GM19463 (cell line): ENCODE measurements at regions not wholly inside any gene's neighbourhood (a gene's known extent, or its start where the extent isn't known, plus 50 kb on each side); places are given as distances from the start of the nearest gene placed in this dataset.
"Not testable (repeated sequence)": the region's sequence is repeated elsewhere in the genome, so short reads cannot be mapped to it uniquely, and the experiment has no call there.

Source experiments
- ATAC-seq: cut with Tn5 transposase; IDR thresholded peaks from one replicate; pipeline ENCODE4 v1.9.1; 2021; ENCODE audit warnings: mild to moderate bottlenecking, moderate library complexity; ENCODE audit not compliant: unreplicated experiment

DNA sequence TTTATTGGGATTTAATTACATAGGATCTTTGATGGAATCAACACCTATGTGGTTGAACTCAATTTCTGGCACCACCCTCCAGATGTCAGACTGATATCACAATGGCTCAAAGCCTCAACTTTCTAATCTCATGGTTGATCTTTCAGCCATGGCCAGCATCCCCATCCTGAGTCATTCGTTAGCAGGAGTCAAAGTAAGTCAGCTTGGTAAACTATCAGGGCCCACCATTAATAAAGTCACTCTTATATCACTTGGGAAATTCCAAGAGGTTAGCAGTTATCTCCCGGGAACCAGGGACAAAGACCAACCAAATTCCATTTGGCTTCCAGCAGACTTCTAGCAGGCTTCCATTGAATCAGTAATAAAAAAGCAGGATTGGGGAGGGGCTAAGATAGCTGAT lies 50.7 kb upstream of the TNFSF4 start:
- ATAC-seq: no peak

GRCh38 chr1:173258479-173259264 lies 51.5 kb upstream of the TNFSF4 start:
- no peak for ATAC-seq

GRCh38 chr1:173260329-173260728 lies 53.2 kb upstream of the TNFSF4 start:
- not testable (repeated sequence) for ATAC-seq

DNA sequence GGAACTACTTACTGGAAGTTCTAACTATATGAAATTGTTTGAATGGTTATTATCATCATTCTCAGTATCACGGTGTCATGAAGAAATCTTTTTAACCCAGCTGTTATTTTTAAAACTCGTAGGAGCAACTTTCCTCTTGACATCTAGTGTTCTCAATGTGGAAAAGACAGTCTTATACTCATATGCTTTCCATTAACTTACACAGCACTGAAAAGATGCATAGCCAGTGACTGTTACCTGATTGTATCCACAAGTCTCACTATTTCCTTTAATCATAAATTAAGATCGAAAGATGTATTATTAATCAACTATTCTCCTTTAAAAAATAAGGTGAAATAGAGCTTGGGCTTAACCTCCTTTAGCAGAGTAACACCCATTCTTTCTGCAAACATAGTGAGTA lies 59.7 kb upstream of the TNFSF4 start:
- ATAC-seq: no peak

DNA sequence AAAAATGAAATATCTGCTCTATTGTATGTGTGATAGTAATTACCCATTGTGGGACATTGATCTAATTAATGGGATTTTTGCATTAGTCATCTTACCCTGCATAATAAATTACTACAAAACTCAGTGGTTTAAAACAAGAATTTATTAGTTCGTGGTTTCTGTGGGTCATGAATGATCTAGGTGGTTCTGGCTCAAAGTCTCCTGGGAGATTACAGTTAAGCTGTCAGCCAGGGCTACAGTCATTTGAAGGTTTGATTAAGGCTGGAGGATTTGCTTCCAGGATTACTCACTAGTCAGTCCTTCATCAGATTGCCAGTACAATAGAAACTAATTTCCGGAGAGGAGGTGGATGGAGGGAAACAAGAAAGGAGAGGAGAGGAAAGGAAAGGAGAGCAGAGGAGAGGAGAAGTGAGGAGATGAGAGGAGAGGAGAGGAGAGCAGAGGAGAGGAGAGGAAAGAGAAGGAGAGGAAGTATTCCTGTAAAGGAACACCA lies 60.4 kb upstream of the TNFSF4 start:
- ATAC-seq: no peak

- ATAC-seq: no peak
Measured at GRCh38 chr1:173268261-173268660, 61.1 kb upstream of the TNFSF4 start.

DNA sequence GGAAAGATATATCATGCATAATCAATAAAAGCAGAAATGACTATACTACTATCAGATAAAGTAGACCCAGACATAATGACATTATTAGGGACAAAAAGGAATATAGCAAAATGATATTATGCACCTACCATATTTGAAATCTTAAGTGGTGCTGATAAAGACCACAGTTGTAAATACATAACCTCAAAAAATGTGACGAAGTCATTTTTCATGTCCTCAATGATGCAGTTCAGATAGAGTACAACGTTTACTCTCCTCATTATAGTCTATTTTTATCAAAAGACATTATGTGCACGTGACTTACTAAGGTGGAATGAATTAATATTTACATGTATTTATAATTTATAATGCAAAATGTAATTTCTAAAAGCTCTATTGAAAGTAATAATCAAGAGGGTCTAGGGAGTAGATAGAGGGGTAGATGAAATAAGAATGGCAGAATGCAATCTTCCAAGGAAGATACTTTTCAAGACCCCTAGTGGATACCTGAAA lies 61.7 kb upstream of the TNFSF4 start:
- ATAC-seq: no peak

DNA sequence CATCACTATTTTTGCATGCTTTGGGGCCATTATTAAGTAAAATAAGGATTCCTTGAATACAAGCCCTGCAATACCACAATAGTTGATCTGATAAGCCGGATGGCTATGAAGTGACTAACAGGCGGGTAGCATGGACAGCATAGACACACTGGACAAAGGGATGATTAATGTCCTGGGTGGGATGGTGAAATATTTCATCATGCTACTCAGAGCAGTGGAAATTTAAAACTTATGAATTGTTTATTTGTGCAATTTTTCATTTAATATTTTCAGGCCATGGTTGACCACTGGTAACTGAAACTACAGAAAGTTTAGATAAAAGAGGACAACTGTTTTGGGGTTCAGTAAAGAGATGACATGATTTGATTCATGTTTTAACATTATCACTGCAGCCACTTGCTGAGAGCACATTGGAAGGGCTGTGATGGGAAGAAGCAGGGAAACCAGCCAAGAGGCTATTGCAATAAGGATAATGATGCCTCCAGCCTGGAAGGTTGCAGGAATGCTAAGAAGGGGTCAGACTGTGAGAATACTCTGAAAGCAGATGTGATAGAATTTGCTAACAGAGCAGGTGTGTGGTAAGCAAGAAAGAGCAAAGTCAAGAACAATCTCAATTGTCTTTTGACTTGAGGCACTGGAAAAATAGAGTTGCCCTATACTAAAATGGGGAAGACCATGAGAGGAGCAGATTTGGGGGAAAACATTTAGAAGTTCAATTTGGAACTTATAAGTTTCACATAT lies 62.5 kb upstream of the TNFSF4 start:
- ATAC-seq: no peak

DNA sequence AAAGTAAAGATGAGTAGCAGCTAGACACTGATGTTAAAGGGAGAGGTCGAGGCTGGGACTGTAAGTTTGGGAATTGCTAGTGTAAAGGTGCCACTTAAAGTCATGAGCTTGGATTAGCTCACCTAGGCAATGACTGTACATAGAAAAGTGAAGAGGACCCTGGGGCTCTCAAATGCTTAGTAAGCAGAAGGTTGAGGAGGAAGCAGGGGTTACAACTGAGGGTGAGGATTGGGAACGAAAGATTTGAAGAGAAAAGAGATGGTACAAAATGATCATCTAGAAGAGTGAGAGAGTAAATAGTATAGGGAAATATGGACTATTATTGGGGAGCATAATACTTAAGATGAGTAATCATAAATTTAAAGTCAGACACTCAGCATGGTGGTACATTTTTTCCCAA lies 63.1 kb upstream of the TNFSF4 start:
- ATAC-seq: no peak

GRCh38 chr1:173271021-173271420 lies 63.9 kb upstream of the TNFSF4 start:
- not testable (repeated sequence) for ATAC-seq

DNA sequence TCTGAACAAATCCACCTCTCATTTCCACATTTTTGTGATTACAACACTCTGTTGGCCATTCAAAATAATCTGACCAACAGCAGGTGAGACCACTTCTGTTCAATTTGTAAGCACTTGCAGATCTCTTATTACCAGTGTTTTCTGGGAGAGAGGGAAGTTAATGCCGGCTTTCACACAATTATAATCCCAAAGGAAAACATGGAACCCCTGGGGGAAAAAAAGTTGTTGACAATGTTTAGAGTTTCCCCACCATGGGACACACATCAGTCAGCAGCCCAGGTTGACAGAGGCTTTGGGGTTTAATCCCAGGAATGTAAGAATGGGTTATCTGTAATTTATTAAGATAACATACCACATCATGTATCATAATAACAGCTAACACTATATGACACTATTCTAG lies 68.4 kb upstream of the TNFSF4 start:
- ATAC-seq: no peak

DNA sequence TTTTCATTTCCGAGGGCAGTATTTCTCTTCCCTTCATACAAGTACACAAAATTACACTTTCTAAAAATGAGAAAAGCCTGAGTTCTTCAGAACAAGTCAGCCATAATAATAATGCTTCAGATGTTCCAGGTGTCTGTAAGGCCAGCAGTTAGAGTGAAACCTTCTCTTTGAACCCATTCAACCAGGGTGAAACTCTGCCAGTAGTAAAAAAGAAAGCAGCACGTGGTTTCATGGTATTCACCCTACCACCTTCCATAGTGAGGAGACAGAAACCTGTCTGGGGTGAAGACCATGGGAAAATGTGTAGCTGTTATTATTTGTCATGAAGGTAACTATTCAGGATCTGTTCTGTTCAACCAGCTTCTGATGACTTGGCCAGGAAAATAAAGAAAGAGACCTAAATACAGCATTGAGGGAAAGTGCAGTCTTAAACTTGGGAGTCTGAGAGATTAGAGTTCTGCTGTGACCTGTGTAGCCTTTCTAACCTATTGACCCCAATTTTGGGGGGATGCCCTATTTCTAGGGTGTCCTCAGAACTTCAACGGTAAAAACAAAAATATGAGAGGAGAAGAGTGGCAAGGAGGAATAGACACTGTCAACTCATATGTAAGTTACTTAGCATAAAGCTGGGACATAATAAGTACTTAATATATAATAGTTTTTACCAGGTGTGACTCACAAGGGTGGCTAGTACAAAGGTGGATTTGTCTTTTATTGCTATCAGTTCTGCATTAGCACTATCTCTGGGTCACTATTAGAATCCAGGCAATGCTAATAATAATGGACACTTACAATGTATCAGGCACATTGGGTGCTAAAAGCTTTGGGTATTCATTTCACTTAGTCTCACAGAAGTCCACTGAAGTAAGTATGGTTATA lies 70.0 kb upstream of the TNFSF4 start:
- ATAC-seq: peak; percentile 97

- no peak for ATAC-seq
Measured at GRCh38 chr1:173280899-173281660, 73.9 kb upstream of the TNFSF4 start.

GRCh38 chr1:173285048-173285447 lies 77.9 kb upstream of the TNFSF4 start:
- no peak for ATAC-seq

- no peak for ATAC-seq
Measured at GRCh38 chr1:173287785-173288184, 80.7 kb upstream of the TNFSF4 start.

DNA sequence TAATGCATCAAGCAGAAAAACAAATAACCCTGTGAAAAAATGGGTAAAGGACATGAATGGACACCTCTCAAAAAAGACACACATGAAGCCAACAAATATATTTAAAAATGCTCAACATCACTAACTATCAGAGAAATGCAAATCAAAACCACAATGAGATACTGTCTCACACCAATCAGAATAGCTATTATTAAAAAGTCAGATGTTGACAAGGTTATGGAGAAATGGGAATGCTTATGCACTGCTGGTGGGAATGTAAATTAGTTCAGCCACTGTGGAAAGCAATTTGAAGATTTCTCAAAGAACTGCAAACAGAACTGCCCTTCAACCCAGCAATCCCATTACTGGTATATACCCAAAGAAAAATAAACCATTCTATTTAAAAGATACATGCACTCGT lies 86.6 kb upstream of the TNFSF4 start:
- no peak for ATAC-seq

DNA sequence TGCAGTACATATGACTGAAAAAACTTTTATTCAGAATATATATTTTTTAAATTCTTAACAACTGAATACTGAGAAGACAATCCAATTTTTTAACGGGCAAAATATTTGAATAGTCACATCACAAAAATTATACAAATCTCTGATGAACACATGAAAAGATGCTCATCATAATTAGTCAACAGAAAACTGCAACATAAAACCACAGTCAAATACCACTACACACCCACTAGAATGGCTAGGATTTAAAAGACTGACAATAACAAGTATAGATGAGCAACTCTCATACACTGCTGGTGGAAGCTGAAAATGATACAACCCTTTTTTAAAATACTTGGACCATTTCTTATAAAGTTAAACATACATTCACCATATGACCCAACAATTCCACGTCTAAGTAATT lies 87.7 kb upstream of the TNFSF4 start:
- no peak for ATAC-seq

GRCh38 chr1:173295391-173295790 lies 88.3 kb upstream of the TNFSF4 start:
- no peak for ATAC-seq

DNA sequence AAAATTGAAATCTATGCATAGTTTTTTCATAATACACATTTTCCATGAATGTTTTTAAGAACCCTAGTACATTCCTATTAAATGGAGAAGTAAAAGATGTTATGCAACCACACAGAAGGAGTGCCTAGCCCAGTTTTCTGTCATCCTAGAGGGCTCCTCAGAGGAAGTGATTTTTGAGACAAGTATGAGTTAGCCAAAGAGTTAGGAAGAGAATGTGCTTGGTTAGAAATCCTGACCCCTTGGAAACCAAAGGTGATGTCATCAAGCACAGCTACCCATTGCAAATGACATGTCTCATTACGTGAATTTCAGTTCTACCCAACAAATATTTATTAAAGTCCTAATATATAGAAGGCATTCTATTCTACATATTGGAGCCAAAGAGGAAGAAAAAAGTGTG lies 88.9 kb upstream of the TNFSF4 start:
- ATAC-seq: no peak

DNA sequence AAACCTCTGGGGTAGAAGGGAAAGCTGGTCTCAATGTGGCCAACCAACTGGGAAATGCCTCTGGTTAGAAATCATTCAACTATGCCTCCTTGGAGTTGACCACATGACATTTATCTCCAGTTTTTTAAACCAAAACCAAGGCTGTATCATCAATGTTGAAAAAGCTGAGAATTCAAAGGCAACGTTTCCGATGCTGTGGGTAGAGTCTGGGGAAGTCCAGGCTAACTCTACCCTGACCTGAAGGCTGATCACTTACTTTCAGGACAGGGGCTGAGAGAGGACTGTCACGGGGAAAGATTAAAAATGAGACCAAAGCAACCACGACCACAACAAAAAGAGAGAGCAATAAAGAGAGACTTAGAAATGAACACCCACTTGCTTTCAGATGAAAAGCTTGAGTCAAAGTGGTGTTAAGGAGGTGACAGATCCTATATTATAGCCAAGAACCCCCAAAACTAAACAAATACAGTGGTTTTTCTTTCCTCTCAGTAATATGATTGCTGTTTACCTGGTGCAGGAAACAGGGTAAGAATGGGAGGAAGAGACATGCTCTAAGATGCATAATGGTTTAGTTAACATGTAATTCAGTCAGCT lies 90.8 kb upstream of the TNFSF4 start:
- peak; percentile 94 for ATAC-seq
